ENCODE measurements at regions not wholly inside any gene's neighbourhood (a gene's known extent, or its start where the extent isn't known, plus 50 kb on each side); places are given as distances from the start of the nearest gene placed in this dataset.

GRCh38 chr10:90125456-90126255, 424.3 kb downstream of the KIF20B start:
- DNase-seq: no peak

DNA sequence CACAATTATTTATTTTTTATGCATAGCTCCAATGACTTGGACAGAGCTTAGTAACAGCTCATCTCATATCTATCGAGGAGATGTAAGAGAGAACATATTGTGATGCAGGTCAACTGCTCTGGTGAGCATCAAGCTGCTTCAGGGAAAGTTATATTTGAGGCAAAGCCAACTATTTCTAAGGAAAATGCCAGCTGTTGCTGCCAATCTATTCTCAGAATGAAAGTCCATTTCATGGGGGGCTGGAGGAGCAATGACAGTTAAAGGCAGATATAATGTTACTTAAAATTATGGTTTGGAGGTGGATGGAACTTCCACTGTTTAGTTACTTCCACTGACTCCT, 424.8 kb downstream of the KIF20B start:
- no peak for DNase-seq

DNA sequence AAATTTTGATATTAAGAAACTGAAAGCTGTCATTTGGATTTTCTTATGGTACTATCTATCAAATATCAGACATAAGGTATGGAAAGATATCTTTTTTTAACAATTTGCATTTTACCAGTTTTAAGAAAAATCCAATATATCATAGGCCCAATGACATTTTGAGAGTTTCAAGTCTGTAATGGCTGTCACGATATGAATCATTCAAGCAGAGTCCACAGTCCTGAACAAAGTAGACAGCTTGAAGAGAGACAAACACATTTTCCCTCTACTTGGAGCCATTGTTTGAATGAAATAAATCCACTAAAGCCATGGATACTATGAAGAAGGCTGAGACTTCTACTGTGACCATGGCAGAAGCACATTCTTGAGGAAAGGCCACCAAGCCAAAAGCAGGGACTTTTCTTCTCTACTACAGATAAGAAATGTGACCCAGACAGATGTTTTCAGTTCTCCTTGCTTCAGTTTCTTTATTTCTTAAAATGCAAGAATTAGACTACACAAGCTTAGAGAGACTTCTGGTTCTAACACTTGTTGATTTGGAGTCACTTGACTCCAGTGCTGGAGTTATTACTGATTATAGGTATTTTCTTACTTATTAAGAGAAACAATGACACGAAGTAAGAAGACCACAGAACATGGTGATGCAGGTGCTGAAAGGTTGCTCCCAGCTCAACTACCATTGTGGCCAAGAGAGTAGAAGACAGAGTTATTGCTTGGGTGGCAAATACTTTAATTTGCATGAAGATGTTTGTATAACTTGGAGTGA, 429.1 kb downstream of the KIF20B start:
- DNase-seq: no peak

GRCh38 chr10:90133606-90134005, 432.2 kb downstream of the KIF20B start:
- no peak for DNase-seq

DNA sequence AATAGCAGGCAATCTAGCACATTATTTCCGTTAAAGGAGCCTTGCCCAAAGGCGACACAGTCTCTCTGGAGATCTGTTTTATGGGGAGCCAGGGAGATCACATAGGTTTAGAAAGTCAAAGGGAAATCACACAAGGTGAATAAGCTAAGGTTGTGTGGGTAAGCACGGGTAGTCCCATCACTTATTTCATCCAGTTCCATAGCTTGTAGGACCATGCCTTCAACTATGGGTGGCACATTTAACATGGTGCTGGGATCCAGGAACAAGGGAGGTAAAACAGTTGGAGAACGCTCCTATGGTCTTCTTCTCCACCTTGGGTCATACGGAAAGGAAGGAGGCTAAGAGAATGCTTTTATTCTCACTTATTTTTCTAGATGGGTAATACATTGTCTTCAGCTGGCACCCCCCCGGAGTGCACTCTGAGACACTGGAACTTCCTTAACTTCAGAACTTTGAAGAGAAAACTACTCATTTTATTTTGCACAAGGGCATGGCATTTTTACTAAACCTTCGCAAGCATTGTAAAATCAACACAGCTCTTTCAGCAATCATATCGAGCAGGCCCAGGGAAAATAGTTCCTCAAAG, 435.4 kb downstream of the KIF20B start:
- no peak for DNase-seq

DNA sequence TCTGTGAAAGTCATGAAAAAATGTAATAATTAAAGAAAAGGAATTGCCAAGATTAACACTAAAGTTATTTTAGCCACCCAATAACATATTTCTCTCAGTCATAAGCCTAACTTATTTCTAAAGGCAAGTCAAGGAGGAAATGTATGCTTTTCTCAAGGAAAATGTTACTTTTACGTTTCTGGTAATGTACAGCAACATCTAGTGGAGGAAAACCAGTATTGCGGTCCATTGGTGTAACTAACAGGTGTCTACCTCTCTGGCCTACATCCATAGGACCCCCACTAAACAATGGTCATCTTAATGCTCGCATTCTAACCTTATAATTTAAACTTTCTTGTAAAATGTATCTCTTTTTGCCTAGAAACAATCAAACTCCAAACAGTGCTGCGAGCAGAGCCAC, 437.5 kb downstream of the KIF20B start:
- DNase-seq: no peak

DNA sequence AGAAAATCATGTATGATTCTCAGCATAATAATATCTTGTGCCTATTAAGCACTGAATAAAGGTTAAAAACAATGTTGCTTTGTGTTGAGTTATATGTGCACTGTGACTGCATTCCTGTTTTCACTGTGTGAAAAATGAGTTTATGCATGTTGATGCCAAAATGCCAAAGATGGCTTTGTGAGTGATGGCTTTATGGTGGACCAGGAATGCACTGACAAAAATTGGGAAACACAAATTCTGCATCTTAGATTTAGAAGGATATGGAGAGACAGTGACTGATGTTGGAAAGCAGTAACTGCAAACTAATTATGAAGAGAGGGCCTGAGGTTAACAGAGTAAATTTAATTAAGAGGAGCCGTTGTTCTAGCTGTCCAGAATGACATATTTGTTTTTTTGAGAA, 440.4 kb downstream of the KIF20B start:
- DNase-seq: no peak

DNA sequence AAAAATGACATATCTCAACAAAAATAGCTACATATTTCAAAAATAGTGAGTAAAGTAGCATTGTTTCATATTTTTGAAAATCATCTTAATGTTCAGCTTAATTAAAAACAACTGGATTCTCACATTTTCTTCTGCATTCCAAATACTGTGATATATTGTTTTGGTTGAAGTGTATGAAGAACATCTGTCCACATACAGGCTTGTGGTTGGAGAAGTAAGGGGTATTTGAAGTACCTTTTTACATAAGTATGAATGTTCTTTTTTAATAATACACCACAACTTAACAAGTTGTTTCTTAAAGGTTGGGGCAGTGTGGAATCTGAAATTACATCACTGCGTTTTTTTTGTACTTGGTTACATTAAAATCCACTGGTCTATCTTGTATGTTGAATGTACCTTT, 442.5 kb downstream of the KIF20B start:
- no peak for DNase-seq

DNA sequence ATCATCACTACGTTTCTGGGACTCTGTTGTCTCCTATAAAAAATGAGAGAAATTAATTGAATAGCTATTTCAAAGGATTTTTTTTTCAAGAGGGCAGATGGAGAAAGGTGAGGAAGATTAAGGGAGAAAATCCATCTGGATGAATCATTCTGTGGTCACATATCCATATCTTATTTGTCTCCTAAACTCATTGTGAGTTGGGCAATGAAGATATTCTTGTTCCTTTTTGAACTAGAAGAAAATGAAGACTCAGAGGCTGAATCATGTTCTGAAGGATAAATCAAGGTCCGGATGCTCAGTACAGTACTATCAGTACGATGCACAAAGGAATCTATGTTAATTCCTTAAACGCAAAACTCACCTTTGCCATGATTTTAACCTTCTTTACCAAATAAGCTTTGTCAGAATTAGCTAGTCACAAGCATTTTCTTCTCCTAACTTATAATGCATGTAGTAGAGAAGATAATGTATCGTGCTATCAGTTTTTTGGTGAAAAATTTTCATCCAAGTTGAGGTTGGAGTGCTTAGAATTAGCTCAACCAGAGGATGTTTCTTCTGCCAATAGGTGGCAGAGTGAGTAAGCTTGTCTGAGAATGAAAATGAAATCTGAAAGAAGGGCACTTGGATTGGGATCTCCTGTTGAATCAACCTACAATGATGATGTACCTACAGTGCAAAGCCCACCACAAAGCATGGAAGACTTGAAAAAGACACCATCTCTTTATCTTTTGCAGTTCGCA, 446.9 kb downstream of the KIF20B start:
- DNase-seq: peak; percentile 12

DNA sequence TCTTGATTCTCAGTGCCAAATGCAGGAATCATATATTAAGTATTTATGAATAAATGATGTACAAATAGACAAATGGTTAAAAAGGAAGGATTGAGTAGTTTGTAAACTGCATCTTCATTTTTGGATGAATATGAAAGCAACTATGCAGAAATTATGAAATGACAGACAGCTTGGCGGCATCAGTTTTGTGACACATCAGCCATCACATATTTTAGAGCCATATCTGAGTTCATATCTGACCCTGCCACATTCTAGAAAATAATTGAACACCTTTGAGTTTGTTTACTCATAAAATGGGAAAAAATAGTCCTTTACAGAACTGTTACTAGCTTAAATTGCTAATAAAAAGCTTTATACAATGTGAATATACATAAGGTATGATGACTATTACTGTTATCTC, 448.2 kb downstream of the KIF20B start:
- DNase-seq: no peak

DNA sequence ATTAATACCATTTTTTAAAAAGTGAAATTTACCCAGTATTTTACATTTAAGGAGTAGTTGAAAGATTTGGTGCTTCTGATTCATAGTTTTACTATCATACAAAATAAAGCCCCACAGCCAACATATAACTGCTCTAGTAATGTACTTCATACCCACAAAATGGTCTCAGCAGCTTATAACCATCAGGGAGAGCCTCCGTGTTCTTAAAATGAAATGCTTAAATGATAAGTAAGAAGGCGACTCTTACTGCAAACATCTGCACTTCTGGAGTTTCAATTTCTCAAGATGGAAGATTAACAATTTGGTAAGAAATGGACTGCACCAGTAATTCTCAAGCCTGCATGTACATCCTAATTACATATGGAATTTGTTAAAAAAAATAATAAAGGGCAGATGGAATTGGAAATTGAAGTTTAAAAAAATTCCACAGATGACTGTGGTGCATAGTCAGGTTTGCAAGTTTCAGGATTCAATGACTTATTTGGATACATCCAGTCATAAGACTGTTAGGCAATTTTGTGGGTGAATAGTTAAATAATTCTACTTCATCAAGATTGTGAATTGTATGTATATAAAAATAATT, 461.0 kb downstream of the KIF20B start:
- no peak for DNase-seq

- DNase-seq: no peak
Observed at GRCh38 chr10:90167174-90168064, 466.0 kb downstream of the KIF20B start.

DNA sequence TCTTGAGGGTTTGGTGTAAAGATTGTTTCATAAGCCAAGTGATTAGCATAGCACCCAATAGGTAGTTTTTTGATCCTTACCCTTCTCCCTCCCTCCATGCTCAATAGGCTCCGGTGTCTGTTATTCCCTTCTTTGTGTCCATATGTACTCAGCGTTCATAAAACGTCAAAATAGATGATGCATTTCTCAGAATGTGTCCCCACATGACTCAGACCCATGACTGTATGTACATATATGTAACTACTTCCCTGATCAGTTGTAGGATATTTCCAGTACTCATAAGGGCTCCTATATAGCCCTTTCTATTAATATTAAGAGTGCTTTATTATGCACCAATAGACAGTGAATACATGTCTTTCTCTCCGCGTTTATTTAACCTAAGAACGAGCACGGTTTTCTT, 466.9 kb downstream of the KIF20B start:
- DNase-seq: no peak

- no peak for DNase-seq
Observed at GRCh38 chr10:90171014-90171722, 469.8 kb downstream of the KIF20B start.

DNA sequence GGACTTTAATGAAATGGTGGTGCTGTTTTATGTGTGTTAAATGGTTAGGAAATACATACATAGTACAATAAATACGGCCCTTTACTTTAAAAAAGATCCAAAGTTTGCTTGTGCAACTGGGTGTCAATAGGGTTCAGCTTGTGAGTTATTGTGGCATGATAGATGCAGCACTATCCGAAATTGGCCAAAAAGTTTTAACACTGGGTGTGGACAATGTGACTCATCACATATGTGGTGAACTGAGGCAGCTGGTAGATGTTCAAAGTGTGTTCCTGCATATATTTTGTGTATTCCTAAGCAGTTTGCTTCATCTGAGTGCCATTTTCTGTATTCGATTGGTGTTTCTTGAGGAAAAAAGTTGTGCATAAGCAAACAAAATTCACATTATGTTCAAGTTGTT, 473.1 kb downstream of the KIF20B start:
- DNase-seq: no peak

- no peak for DNase-seq
Observed at GRCh38 chr10:90175161-90175681, 473.8 kb downstream of the KIF20B start.

GRCh38 chr10:90179696-90180407, 478.5 kb downstream of the KIF20B start:
- no peak for DNase-seq

DNA sequence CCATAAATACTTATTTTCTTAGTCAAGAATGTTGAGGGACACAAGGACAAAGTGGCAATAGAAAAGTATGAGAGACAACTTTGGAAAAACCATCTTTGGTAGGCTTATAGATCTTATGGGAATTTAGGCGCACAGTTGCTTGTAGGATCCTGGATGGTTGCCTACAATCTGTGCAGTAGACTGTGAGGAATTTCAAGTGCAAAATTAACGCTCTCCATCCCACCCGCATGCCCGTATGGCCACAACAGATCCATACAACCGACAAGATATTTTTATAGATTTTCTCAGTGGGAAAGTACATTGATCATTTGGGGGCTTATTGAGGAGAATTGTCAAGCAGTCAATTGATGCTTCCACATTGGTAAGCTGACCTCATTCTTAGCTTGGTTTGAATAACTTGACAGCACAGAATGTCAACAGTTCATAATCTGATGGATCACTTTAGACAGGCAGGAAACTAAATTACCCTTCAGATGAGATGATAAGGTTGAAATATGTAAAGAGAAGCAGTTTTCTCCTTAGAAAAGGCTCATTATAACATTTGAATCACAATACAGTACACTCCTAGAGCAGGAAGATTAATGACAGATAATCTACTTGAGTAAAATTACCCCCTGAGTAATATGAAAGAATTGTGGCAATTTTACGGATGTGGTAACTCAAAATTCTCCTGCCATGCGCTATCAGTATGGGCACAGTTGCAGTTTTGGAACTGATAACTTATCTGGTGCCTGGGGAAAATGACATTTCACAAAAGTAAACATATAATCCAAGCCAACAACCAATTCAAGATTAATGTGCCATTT, 479.7 kb downstream of the KIF20B start:
- no peak for DNase-seq

GRCh38 chr10:90192825-90193224, 491.4 kb downstream of the KIF20B start:
- no peak for DNase-seq

Measured in left kidney (tissue), 1 donor.